ENCODE measurements at regions not wholly inside any gene's neighbourhood (a gene's known extent, or its start where the extent isn't known, plus 50 kb on each side); places are given as distances from the start of the nearest gene placed in this dataset.

DNA sequence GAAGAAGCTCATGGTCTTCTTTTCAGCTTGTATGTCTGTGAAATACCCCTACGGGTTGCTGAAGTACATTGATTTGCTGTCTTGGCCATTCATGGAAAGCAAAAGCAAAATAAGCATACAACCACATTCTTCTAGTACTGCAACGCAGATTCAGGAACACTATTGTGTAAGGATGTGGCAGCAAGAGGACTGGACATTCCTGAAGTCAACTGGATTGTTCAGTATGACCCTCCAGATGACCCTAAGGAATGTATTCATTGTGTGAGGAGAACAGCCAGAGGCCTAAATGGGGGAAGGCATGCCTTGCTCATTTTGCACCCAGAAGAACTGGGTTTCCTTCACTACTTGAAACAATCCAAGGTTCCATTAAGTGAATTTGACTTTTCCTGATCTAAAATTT lies 133.4 kb upstream of the ANKRD1 start:
- TF ChIP-seq SP1 (IDR thresholded peaks at IDR 0.05): no peak
- TF ChIP-seq TAF1 (conservative IDR thresholded peaks at IDR 0.05): no peak
- TF ChIP-seq YY1 (IDR thresholded peaks at IDR 0.05): no peak
- no peak for TF ChIP-seq GABPA (IDR thresholded peaks at IDR 0.05 in 1 of 2, conservative IDR thresholded peaks at IDR 0.05 in 1 of 2)
- TF ChIP-seq JUND (IDR thresholded peaks at IDR 0.05): no peak
- no peak for TF ChIP-seq CTCF (IDR thresholded peaks at IDR 0.05; ENCODE audit: low read depth, low read length, missing input control)
- no peak for TF ChIP-seq FOXA1 (IDR thresholded peaks at IDR 0.05)
- TF ChIP-seq ZBTB33 (IDR thresholded peaks at IDR 0.05): no peak
- TF ChIP-seq RXRA (IDR thresholded peaks at IDR 0.05): no peak
- no peak for TF ChIP-seq RAD21 (IDR thresholded peaks at IDR 0.05)
- no peak for TF ChIP-seq EGR1 (IDR thresholded peaks at IDR 0.05; ENCODE audit: low read depth in 2 of 2)
- no peak for TF ChIP-seq REST (IDR thresholded peaks at IDR 0.05)
- TF ChIP-seq HNF4A (conservative IDR thresholded peaks at IDR 0.05): no peak
